ENCODE measurements at regions not wholly inside any gene's neighbourhood (a gene's known extent, or its start where the extent isn't known, plus 50 kb on each side); places are given as distances from the start of the nearest gene placed in this dataset.

DNA sequence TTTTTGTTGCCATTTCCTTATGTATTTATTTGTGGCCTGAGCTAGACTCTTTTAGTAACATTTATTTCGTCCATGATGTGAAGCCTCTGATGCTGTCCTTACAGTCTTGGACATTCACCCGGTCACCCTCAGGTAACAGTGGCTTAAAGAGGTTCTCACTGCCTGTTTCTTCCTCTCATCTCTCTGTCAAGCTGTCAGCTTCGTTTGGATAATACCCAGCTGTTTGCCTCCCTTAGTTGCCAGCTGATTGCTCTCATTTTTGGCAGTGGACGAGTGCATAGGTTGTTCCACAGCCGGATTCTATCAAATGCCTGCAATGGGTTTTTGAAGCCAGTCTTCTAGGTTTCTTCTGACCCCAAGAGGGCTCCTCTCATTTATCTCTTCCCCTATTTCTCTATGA is 427.7 kb downstream of the MED10 start:
- TF ChIP-seq EP300 (IDR thresholded peaks at IDR 0.05) (no peak), POLR2A (IDR thresholded peaks at IDR 0.05) (no peak), CTCF (IDR thresholded peaks at IDR 0.05) (no peak)
- Histone ChIP-seq H3K4me1 (no peaks in the 10 kb centered on the region), H3K9me3 (peaks cover 0 to 8% (median 0%) of the 10 kb centered on the region in 4 donors), H3K36me3 (no peaks in the 10 kb centered on the region), H3K27ac (no peak overlapping the region), H3K4me3 (no peak overlapping the region), H3K27me3 (no peaks in the 10 kb centered on the region)
- DNase-seq (ENCODE audit: low spot score in 2 of 2) = no peak
- 70 to 74% methylated on average over 5 of the region's 5 CpGs for WGBS, 2 donors

DNA sequence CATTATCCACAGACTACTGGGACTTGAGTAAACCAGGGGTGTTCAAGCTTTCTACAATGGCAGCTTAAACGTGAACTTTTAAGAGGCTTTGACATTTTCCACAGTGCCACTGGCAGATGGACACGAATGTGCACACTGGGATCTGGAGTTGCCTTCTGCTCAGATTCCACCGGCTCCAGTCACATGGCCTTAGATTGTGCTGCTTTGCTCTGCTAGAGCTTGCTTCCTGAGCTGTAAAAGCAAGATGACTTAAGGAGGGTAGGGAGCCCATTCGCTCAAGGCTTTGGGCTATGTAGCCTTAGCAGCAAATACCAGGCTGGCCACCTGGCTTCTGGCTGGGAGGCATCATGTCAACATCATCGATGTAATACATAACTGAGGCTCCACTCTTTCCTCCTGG is 436.9 kb downstream of the MED10 start:
- no peak for DNase-seq (ENCODE audit: low spot score in 2 of 2)
- Histone ChIP-seq H3K27me3 (no peaks in the 10 kb centered on the region), H3K36me3 (no peaks in the 10 kb centered on the region), H3K4me3 (no peak overlapping the region), H3K9me3 (no peaks in the 10 kb centered on the region), H3K4me1 (no peaks in the 10 kb centered on the region), H3K27ac (no peak overlapping the region)
- WGBS, 2 donors = 73 to 84% methylated on average over 5 of the region's 5 CpGs
- TF ChIP-seq CTCF (IDR thresholded peaks at IDR 0.05) (no peak), EP300 (IDR thresholded peaks at IDR 0.05) (no peak), POLR2A (IDR thresholded peaks at IDR 0.05) (no peak)

GRCh38 chr5:5939759-5940370 is 438.5 kb downstream of the MED10 start:
- DNase-seq (ENCODE audit: low spot score in 2 of 2) = no peak
- TF ChIP-seq POLR2A (IDR thresholded peaks at IDR 0.05) = no peak
- no peak for TF ChIP-seq EP300 (IDR thresholded peaks at IDR 0.05)
- TF ChIP-seq CTCF (IDR thresholded peaks at IDR 0.05) = no peak
- H3K4me3 ChIP-seq = no peak overlapping the region

GRCh38 chr5:5933651-5934050 is 444.7 kb downstream of the MED10 start:
- 77 to 78% methylated on average over 3 of the region's 3 CpGs for WGBS, 2 donors
- no peaks in the 10 kb centered on the region for H3K27me3 ChIP-seq
- no peak overlapping the region for H3K27ac ChIP-seq
- H3K4me3 ChIP-seq = no peak overlapping the region
- no peaks in the 10 kb centered on the region for H3K9me3 ChIP-seq
- no peaks in the 10 kb centered on the region for H3K36me3 ChIP-seq
- no peak for DNase-seq (ENCODE audit: low spot score in 2 of 2)
- no peaks in the 10 kb centered on the region for H3K4me1 ChIP-seq
- TF ChIP-seq EP300 (IDR thresholded peaks at IDR 0.05) (no peak), POLR2A (IDR thresholded peaks at IDR 0.05) (no peak), CTCF (IDR thresholded peaks at IDR 0.05) (no peak)

More at GRCh38 chr5:5939759-5940370, 438.5 kb downstream of the MED10 start:
- H3K9me3 ChIP-seq = no peaks in the 10 kb centered on the region
- 75 to 81% methylated on average over 5 of the region's 5 CpGs for WGBS, 2 donors
- no peaks in the 10 kb centered on the region for H3K4me1 ChIP-seq
- no peak overlapping the region for H3K27ac ChIP-seq
- H3K36me3 ChIP-seq = no peaks in the 10 kb centered on the region
- H3K27me3 ChIP-seq = no peaks in the 10 kb centered on the region

- Histone ChIP-seq H3K27ac (no peak overlapping the region), H3K27me3 (no peaks in the 10 kb centered on the region), H3K36me3 (no peaks in the 10 kb centered on the region), H3K9me3 (no peaks in the 10 kb centered on the region), H3K4me1 (no peaks in the 10 kb centered on the region), H3K4me3 (no peak overlapping the region)
- TF ChIP-seq POLR2A (IDR thresholded peaks at IDR 0.05) (no peak), EP300 (IDR thresholded peaks at IDR 0.05) (no peak), CTCF (IDR thresholded peaks at IDR 0.05) (no peak)
- WGBS, 2 donors = 84 to 89% methylated on average over 5 of the region's 5 CpGs
- DNase-seq (ENCODE audit: low spot score in 2 of 2) = no peak
These were observed 445.5 kb downstream of the MED10 start for GRCh38 chr5:5932824-5933223.
